ENCODE measurements at regions not wholly inside any gene's neighbourhood (a gene's known extent, or its start where the extent isn't known, plus 50 kb on each side); places are given as distances from the start of the nearest gene placed in this dataset.
A peak's percentile ranks its signal among the peaks of the same experiment; 100 is the strongest.

- TF ChIP-seq GATA3 (IDR thresholded peaks at IDR 0.05; ENCODE audit: low read depth, low read length) = no peak
- TF ChIP-seq GATA2 (IDR thresholded peaks at IDR 0.05; ENCODE audit: low read depth, low read length) = no peak
Measured at GRCh38 chr22:27273436-27273835, 528.1 kb downstream of the MN1 start.

GRCh38 chr22:27273853-27274252 is 527.7 kb downstream of the MN1 start:
- TF ChIP-seq GATA3 (IDR thresholded peaks at IDR 0.05; ENCODE audit: low read depth, low read length) (no peak), GATA2 (IDR thresholded peaks at IDR 0.05; ENCODE audit: low read depth, low read length) (no peak)

GRCh38 chr22:27274770-27275449 is 526.6 kb downstream of the MN1 start:
- TF ChIP-seq GATA3 (IDR thresholded peaks at IDR 0.05; ENCODE audit: low read depth, low read length) (no peak), GATA2 (IDR thresholded peaks at IDR 0.05; ENCODE audit: low read depth, low read length) (no peak)

GRCh38 chr22:27278946-27279345 is 522.6 kb downstream of the MN1 start:
- TF ChIP-seq GATA2 (IDR thresholded peaks at IDR 0.05; ENCODE audit: low read depth, low read length) (no peak), GATA3 (IDR thresholded peaks at IDR 0.05; ENCODE audit: low read depth, low read length) (no peak)

GRCh38 chr22:27283240-27283639 is 518.3 kb downstream of the MN1 start:
- no peak for TF ChIP-seq GATA2 (IDR thresholded peaks at IDR 0.05; ENCODE audit: low read depth, low read length)
- no peak for TF ChIP-seq GATA3 (IDR thresholded peaks at IDR 0.05; ENCODE audit: low read depth, low read length)

GRCh38 chr22:27283714-27284113 is 517.8 kb downstream of the MN1 start:
- TF ChIP-seq GATA2 (IDR thresholded peaks at IDR 0.05; ENCODE audit: low read depth, low read length) = no peak
- no peak for TF ChIP-seq GATA3 (IDR thresholded peaks at IDR 0.05; ENCODE audit: low read depth, low read length)

GRCh38 chr22:27284324-27284723 is 517.2 kb downstream of the MN1 start:
- TF ChIP-seq GATA2 (IDR thresholded peaks at IDR 0.05; ENCODE audit: low read depth, low read length) = no peak
- TF ChIP-seq GATA3 (IDR thresholded peaks at IDR 0.05; ENCODE audit: low read depth, low read length) = no peak

- peak; percentile 76 for TF ChIP-seq GATA3 (IDR thresholded peaks at IDR 0.05; ENCODE audit: low read depth, low read length)
- peak; percentile 92 for TF ChIP-seq GATA2 (IDR thresholded peaks at IDR 0.05; ENCODE audit: low read depth, low read length)
Measured at GRCh38 chr22:27286711-27287110, 514.8 kb downstream of the MN1 start.

GRCh38 chr22:27292542-27293299 is 508.8 kb downstream of the MN1 start:
- no peak for TF ChIP-seq GATA2 (IDR thresholded peaks at IDR 0.05; ENCODE audit: low read depth, low read length)

- TF ChIP-seq GATA2 (IDR thresholded peaks at IDR 0.05; ENCODE audit: low read depth, low read length) (no peak), GATA3 (IDR thresholded peaks at IDR 0.05; ENCODE audit: low read depth, low read length) (no peak)
Measured at GRCh38 chr22:27293721-27294445, 507.7 kb downstream of the MN1 start.

- TF ChIP-seq GATA3 (IDR thresholded peaks at IDR 0.05; ENCODE audit: low read depth, low read length) = no peak
- no peak for TF ChIP-seq GATA2 (IDR thresholded peaks at IDR 0.05; ENCODE audit: low read depth, low read length)
Measured at GRCh38 chr22:27295040-27295439, 506.5 kb downstream of the MN1 start.

- TF ChIP-seq GATA3 (IDR thresholded peaks at IDR 0.05; ENCODE audit: low read depth, low read length) = no peak
- TF ChIP-seq GATA2 (IDR thresholded peaks at IDR 0.05; ENCODE audit: low read depth, low read length) = no peak
Measured at GRCh38 chr22:27295605-27296004, 506.0 kb downstream of the MN1 start.

GRCh38 chr22:27296091-27296675 is 505.4 kb downstream of the MN1 start:
- TF ChIP-seq GATA3 (IDR thresholded peaks at IDR 0.05; ENCODE audit: low read depth, low read length) = no peak
- no peak for TF ChIP-seq GATA2 (IDR thresholded peaks at IDR 0.05; ENCODE audit: low read depth, low read length)

GRCh38 chr22:27297125-27297524 is 504.4 kb downstream of the MN1 start:
- TF ChIP-seq GATA3 (IDR thresholded peaks at IDR 0.05; ENCODE audit: low read depth, low read length) (no peak), GATA2 (IDR thresholded peaks at IDR 0.05; ENCODE audit: low read depth, low read length) (no peak)
